Suprapubic skin (tissue), 3 donors: ENCODE measurements at regions not wholly inside any gene's neighbourhood (a gene's known extent, or its start where the extent isn't known, plus 50 kb on each side); places are given as distances from the start of the nearest gene placed in this dataset.

Experiments used
- CTCF ChIP-seq, 2 donors: fragments of 200-600 bp in 1 of 2; fragments of 450-650 bp in 1 of 2; sonication (generic) in 1 of 2; IDR thresholded peaks; one replicate each; pipeline ENCODE4 v1.5.1; 2016 to 2019; ENCODE audit warnings: antibody characterized with exemption in 2 of 2, mild to moderate bottlenecking in 1 of 2, moderate library complexity in 1 of 2
- EP300 ChIP-seq: sonication (generic); formaldehyde crosslinking; IDR thresholded peaks from one replicate; pipeline ENCODE4 v1.6.1; 2017; ENCODE audit warnings: antibody characterized with exemption
- POLR2A ChIP-seq, 2 donors: fragments of 450-650 bp; IDR thresholded peaks; one replicate each; pipeline ENCODE4 v1.6.1; 2017; ENCODE audit warnings: antibody characterized with exemption in 2 of 2, mild to moderate bottlenecking in 2 of 2, moderate library complexity in 2 of 2

- TF ChIP-seq CTCF (IDR thresholded peaks at IDR 0.05) (no peak), POLR2A (IDR thresholded peaks at IDR 0.05) (no peak), EP300 (no peak)
Observed at GRCh38 chr1:72620453-72620852, 338.1 kb upstream of the NEGR1 start.
